CMK (cell line): ENCODE measurements at regions not wholly inside any gene's neighbourhood (a gene's known extent, or its start where the extent isn't known, plus 50 kb on each side); places are given as distances from the start of the nearest gene placed in this dataset.

Experiments used
- DNase-seq: peaks from one replicate; pipeline ENCODE4 v3.0.0-alpha.2; 2010; ENCODE audit warnings: low read depth

DNA sequence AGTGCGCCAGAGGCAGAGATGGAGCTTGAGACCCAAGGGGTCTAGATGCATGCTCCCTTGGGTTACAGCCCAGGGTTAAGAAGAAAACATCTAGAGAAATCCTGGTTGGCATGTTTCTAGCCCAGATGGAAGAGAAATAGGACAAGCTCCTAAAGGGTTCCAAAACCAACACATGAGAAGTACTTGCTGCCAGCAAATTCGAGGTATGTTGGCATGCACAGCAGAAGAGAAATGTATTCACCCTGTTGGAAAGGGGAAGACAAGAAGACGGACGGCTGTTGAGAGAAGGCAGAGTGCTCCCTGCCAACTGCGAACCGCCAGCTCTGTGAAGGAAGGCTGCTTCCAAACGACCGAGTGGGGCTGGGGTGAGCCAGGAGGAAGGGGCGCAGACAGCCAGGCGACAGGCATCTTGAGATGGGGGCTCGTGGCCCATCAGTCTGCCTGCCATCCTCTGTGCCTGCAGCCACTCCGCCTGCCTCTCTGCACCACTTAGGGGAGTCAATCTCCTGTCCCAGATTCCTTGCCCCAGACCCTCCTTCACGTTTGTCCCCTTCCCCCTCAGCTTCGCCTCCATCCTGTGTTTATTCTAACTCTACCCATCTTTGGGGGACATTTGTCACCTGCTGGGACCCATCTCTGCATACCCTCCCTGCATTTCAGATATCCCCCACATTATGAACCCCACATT, 249.2 kb downstream of the CDC5L start:
- no peak for DNase-seq

DNA sequence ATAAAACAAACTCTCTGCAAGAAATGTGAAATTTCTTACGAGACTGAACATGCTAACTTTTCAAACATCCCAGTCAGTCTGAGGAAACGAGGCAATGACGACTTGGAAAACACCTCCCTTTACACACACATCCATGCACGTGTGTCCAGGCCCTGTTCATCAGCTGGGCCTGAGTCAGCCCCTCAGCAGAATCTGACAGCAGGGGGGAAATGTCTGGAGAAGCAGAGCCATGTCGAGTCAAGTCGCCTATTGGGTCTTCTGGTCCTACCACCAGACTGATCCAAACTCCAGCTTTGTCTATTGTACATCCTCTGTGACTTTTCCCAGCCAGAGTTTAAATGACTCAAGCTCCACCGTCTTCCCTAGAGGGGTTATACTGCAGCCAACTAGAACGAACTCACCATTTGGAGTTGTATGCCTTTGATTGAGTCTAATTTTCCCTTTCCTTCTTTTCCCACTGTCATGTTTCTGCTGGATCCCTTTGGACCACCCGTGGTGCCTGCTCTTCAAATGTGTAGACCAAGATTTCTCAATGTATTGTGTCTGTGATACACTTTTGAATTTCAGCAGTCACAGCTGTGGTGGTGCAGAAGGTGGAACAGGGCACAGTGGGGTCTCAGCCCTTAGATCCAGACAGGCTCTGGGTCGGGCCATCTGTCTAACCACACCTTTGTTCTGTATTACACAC, 254.0 kb downstream of the CDC5L start:
- no peak for DNase-seq

DNA sequence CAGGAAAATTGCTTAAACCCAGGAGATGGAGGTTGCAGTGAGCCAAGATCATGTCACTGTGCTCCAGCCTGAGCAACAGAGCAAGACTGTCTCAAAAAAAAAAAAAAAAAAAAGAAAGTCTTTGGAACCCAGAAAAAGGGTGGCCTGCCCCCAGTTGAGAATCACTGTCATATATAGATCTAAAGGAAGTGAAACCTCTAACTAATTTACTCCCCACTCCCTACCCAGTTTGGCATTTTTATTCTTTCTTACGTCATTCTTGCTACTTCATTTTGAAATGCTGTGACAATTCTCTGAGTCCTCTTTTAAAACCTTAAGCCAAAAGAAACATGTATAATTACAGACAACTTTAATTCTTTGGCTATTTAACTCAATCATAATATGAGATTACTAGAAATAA, 254.8 kb downstream of the CDC5L start:
- no peak for DNase-seq

DNA sequence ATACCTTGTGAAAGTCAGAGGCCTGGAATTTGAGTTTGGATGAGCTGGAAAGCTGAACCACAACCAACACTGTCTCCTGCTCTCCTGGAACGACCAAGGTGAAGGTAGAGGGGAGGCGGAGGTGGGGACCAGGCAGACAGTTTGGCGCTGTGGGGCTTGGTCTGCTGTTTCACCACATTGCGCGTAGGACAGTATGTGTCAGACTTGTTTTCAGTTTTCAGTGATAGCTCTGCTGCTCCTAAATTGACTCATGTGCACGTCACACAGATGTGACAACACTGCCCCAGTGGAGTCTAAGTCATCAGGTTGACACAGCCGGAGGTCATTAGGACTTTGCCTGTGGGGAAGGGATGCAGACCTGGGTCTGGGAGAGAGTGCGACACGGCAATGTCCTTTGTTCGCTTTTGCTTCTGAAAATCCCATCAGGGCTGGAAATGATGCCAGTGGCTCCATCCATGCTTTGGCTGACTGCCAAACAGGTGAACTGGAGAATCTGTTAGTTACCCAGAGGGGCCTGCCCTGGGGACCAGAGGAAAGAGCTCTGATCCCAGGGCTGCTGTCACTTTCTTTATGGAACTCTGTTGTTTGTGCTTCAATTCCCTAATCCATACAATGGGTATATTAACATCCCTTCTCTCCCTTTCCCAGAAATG, 255.5 kb downstream of the CDC5L start:
- DNase-seq = no peak

DNA sequence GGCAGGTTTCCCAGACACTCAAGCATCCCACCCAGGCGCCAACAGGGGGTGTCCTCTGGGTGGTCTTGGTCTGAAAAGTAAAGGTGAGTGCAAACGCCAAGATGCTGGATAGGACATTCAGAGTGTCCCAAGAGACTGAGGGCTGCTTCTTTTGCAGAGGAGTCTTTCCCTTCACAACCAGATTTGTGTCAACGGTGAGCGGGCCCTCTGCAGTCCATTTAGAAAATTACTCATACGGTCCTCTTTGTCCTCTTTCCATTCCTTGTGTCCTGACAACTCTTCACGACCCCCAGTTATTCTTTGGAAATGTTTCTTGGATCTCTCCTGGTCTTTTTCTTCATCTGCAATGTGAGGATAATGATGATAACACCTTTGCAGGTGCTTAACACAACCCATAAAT, 257.8 kb downstream of the CDC5L start:
- DNase-seq = no peak

DNA sequence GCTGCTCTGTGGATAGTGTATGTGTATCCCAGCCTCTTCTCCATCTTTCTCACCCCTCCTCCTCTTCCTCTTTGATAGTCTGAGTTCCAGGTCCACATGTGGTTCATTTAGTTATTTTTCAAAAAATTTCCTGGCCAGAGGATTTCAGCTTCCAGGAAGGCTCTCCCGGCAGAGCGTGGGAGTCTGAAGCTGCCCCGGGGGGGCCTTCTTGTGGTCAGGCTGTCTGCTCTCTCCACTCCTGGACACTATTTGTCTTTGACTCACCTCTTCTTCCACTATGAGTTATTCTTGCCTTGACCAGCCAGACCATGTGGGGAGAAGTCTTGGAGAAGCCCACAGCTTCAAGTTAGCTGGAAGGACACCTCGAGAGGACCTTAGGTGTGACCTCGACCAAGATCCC, 258.8 kb downstream of the CDC5L start:
- no peak for DNase-seq

DNA sequence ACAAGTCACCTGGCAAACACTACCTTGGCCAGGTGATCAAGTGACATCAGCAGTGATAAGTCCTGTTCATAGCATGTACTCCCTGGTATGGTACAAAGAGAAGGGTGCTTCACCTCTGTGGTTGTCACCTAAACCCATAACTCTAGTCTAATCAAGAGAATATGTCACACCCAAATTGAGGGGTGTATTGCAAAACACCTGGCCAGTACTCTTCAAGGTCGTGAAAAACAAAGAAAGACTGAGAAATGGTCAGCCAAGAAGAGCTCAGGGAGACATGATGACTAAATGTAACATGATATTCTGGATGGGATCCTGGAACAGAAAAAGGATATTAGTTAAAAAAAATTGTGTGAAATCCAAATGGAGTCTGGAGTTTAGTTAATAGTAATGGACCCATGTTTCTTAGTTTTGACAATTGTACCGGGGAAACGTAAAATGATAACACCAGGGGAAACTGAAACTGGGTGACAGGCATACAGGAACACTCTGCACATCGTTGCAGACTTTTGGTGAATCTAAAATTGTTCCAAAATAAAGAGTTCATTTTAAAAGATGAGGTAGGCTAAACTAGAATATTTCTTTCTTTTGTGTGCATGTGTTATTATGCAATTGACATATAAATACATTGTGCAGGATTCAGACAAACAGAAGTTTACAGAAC, 262.0 kb downstream of the CDC5L start:
- DNase-seq = no peak

DNA sequence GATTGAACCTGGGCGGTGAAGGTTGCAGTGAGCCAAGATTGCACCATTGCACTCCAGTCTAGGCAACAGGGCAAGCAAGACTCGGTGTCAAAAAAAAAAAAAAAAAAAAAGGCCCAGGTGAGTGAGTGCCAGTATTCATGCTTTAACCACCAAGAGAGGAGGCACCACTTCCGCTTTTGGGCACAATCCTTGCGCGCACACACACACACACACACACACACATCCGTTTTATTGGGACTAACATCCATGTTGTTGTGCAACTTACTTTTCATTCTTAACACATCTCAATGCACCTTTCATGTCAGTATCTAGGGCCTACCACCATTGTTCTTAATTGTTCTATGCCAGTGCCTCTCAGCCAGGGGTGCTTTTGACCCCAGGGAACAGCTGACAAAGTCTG, 263.0 kb downstream of the CDC5L start:
- DNase-seq = no peak

DNA sequence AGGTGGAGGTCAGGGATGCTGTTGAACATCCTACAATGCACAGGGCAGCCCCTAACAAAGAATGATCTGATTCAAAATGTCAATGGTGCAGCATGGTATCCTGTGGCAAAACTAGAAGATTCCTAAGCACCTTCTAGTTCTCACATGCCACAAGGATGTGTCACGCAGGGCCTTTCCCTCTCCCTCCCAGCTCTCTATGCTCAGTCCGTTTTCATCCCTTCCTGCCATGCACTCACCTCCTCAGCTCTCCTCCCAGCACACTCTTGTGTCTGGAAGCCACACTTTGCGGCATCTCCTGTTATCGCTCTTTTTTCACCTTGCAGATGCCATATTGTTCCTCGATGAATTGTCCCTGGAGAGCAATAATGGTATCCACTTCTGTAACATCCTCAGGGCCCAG, 263.4 kb downstream of the CDC5L start:
- no peak for DNase-seq

DNA sequence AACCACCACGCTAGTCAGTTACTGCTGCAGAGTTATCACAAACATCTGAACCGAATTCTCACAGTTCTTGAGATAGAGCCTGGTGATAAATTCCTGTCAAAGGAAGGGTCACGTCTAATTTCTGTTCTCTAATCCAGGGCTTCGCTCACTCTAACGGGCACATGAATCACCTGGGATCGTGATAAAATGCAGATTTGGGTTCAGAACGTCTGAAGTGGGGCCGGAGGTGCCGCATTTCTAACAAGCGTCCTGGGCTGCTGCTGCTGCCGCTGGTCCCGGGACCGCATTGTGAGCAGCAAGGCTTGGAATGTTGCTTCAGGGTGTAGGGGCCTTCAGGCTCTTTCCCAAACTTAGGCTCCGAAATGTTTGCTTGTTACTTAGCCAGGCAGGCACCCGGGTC, 264.1 kb downstream of the CDC5L start:
- DNase-seq = no peak

DNA sequence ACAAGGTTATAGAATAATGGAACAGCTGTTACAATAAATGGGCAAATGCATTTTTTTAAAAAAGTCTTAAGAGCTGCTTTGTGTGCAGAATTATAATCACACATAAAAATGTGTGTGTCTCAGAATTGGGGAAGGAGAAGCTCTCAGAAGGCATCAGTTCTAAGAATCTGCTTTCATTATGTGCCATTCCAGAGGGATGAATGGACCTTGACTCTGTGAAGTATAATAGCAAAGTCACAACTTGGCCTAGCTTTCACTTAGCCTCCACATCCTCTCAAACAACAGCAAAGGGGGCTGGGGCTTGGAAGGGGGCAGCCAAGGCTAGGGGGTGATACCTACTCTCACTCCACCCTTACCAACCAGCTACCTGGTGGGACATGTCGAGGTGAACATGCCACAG, 265.0 kb downstream of the CDC5L start:
- DNase-seq = no peak

DNA sequence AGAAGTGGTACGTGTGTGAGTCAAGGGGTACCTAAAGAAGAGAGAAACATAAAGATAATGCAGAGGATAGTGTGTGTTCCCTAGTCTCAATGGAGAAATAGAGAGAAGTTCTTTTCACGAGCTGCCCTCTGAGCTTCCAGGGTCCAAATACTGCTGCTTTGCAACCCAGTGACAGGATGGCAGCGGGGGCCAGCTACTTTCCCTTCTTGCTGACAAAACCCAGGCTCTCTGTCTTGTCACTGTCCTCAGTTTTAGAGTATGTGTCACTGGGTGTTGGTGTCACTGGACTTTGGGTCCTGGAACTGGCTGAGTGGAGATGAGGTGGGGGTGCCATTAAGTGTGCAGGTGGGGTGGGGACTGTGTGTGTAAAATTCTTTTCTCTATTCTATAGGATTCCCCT, 265.6 kb downstream of the CDC5L start:
- DNase-seq = no peak

DNA sequence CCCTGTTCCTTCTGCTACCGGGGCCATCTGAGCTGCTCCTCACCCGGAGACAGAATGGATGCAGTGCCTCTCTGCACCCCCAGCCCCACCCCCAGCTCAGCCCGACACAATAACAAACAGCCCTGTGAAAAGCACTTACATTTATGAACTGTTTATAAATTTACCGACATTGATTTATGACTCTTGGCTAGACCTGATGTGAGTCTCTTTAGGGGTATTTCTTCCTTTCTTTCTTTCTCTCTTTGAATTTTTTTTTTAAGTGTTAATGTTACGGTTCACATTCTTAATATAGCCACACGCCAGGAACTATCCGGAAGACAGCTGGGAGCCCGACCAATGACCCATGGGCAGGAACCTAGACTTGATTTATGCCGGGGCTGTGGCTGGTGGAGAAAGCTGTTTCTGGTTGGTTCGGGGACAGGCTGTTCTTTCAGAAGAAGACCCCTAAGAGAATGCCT, 266.3 kb downstream of the CDC5L start:
- DNase-seq = no peak

DNA sequence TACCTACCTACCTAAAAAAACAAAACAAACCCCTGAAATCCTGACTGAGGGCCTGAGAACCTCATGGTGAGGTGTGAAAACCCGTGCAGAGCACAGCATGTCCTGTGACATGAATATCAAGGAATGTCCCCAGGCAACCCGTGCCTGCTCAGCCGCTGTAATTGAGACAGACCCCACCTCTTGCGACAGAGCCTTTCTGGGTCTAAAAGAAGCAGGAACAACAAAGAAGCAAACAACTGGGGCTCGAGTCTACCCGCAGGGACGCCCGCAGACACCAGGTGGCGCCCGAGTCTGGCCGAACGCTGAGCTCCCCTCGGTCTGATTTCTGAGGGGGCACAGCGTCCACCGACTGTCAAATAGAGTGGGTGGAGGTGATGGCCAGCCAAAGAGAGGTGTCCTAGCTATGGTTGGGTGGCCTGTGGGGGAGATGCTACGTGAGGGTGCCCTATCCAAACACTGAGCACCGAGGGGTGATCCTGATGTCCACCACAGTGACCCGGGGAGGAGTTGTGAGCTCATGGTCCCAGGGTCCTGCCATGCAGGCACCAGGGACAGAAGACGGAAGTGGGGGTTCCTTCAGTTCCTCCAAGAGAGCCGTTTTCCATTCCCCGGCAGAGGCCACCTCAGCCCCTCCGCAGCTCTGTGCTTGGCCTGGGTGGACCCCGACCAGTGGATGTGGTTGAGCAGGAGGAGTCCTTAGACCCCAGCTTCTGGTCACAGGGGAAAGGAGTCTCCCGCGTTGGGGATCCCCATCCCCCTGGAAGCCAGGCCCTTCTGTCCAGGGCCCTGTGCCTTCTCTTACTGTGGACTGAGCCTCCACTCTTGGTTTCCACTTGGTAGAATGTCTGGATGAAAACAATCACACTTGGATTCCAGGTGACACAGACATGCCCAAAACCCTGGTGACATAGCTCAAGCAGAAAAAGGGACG, 268.2 kb downstream of the CDC5L start:
- peak; percentile 27 for DNase-seq

DNA sequence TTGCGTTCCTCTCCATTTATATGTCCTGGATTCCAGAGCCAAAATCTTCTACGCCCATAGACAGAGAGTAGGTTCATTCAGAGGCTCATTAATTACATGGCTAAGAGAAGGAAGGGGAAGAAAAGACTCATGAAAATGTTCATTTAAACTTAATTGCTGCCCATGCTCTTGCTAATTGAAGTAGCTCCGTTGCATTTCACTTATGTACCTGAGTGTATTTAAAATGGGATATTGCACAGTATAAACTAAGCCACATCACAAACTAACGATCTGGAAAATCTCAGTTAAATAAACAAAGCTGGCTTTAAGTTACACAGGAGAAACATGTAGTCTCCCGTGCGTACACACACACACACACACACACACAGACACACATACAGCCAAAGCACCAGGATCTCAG, 269.2 kb downstream of the CDC5L start:
- no peak for DNase-seq

DNA sequence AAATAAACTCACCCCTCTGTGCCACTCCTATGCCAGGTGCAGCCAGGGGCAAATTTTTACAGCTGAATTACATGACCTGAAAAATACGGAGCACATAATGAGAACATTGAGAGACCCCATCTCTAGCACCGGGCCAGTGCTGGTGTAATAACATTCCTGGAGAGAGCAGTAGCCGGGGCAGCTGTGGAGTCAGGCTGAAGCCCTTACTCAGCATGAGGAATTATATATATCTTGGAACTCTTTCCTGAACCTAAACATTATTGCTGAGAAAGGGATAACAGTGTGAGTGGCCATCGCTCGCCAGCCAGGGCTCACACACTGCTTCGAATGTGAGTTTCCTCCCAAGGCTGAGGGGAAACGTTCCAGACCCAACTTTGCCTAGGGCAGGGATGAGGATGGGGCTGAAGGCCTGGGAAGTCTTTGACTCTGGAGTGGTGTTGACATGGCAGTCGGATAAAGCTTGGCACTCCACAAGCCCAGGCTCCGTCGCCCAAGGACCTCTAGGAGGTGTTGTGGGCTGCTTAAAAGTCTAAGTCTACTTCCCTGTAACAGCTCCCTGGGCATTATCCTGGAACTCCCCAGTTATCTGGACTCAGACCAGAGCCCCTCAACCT, 269.8 kb downstream of the CDC5L start:
- no peak for DNase-seq

DNA sequence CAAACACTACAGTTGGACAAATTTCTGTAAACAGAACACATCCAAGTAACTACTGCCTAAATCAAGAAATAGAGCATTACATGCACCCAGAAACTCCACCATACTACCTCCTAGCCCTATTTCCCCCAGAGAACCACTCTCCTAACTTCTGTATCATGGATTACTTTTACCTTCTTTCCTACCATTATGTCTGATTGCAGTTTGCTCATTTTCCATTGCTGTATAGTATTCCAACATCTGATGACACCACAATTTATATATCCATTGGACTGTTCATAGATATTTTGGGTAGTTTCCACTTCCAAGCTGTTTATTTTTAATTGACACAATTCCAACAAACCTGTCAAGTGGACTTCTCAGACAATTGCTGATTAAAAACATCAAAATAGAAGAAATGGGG, 271.1 kb downstream of the CDC5L start:
- DNase-seq = no peak

DNA sequence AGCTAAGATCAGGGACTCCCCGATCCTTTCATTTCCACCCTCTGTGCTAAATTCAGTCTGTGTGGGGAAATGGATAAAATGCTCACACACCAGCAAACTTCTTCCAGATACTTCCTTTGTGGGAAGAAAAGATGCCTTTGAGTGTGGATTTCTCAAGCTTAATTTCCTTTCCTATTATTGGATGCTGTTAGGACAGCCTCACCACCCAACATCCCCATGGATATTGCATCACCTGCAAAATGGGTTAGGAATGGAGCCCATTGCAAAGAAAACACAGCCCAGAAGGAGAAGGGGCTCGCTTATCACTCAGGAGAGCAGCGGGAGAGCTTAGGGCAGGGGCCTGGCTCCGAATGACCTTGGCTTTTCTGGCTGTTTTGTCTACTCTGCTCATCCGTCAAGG, 272.2 kb downstream of the CDC5L start:
- no peak for DNase-seq

DNA sequence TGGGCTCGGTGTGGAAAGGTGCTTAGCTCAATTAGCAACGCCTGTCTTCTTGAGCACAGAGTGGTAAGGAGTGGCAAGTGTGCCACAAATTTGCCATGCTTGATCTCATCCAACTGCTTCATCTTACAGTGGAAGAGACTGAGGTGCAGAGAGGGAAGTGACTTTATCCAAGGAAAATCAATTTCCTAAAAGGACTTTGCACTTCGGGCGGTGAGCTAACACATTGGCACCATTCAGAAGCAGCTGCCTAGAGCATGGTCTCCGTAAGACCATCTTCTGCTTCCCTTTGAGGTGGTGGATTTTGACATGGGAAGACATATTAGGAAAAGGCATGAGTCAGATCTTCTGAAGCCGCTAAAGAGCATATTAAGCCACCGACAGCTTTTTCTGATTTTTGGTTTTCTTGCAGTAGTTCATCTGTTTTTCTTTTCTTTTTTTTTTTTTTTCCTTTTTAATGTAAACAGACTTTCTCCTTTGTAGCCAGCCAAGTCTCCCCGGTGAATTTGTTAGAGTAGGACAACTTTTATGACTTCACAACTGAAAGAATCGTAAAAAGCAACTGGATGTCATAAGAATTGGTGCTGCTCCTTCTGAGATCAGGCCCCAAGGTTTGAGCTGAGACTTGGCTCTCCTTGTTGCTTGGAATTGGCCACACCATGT, 273.2 kb downstream of the CDC5L start:
- no peak for DNase-seq

DNA sequence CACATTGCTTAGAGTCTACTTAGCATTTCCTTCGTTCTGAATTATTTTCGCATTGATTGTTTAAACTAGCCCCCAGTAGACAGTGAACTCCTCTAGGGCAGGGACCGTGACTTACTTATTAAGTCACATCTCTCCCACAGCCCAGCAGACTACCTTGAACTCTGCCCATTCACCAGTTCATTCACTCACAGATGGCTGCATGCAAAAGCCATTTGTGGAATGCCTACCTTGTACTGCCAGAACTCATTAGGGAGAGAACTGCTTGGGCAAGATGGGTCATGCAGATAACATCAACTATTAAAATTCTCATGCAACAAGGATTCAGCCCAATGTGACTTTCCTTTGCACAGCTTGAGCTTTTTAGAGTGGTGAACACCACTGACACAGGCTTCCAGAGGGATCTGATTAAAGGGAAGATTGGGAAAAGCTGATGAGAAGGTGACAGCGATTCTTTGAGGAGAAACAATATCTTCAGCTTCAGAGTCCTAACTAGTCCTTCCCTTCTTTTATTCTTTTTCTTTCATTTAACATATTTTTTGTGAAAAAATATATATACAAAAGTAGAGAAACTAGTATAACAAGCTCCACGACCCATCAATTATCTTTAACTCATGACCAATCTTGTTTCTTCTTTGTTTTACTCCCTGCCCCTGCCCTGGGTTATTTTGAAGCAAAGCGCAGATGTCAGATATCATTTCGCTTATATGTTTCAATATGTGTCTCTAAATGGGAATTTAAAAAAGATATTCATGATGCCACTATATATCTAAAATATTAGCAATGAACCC, 273.9 kb downstream of the CDC5L start:
- DNase-seq = no peak
